SK-N-SH treated with all-trans-retinoic acid at 6 μM for 48 hours (cell line): ENCODE measurements at regions not wholly inside any gene's neighbourhood (a gene's known extent, or its start where the extent isn't known, plus 50 kb on each side); places are given as distances from the start of the nearest gene placed in this dataset.
A peak's percentile ranks its signal among the peaks of the same experiment; 100 is the strongest.
"Not testable (repeated sequence)": the region's sequence is repeated elsewhere in the genome, so short reads cannot be mapped to it uniquely, and the experiment has no call there.

Experiments used
- ATAC-seq: fragments of 200-7000 bp; cut with Tn5 transposase; 3 replicates; pipeline ENCODE4 v1.9.1; 2020; ENCODE audit warnings: mild to moderate bottlenecking, moderate library complexity
- BACH2 ChIP-seq: fragments of 250-450 bp; sonication (Bioruptor Pico); IDR thresholded peaks from 2 replicates; pipeline ENCODE4 v1.9.0; 2021; ENCODE audit warnings: mild to moderate bottlenecking, borderline replicate concordance
- CSDC2 ChIP-seq: fragments of 250-450 bp; sonication (Bioruptor Pico); IDR thresholded peaks from 2 replicates; pipeline ENCODE4 v1.5.0; 2020; ENCODE audit warnings: mild to moderate bottlenecking, moderate library complexity
- GLIS3 ChIP-seq: fragments of 250-450 bp; sonication (Bioruptor Pico); IDR thresholded peaks from 2 replicates; pipeline ENCODE4 v1.5.0; 2020; ENCODE audit warnings: mild to moderate bottlenecking, moderate library complexity
- ISL1 ChIP-seq: fragments of 250-450 bp; sonication (Bioruptor Pico); IDR thresholded peaks from 2 replicates; pipeline ENCODE4 v2.1.2; 2022; ENCODE audit warnings: mild to moderate bottlenecking, moderate library complexity
- PPARA ChIP-seq: fragments of 250-450 bp; sonication (Bioruptor Pico); IDR thresholded peaks from 2 replicates; pipeline ENCODE4 v1.5.0; 2020; ENCODE audit warnings: mild to moderate bottlenecking, borderline replicate concordance
- RARB ChIP-seq: fragments of 250-450 bp; sonication (Bioruptor Pico); IDR thresholded peaks from 2 replicates; pipeline ENCODE4 v1.8.0; 2021; ENCODE audit warnings: mild to moderate bottlenecking, moderate library complexity
- TOX ChIP-seq: fragments of 250-450 bp; sonication (Bioruptor Pico); IDR thresholded peaks from 2 replicates; pipeline ENCODE4 v1.8.0; 2021; ENCODE audit warnings: mild to moderate bottlenecking, moderate library complexity, borderline replicate concordance
- ZC3H10 ChIP-seq: fragments of 250-450 bp; sonication (Bioruptor Pico); IDR thresholded peaks from 2 replicates; pipeline ENCODE4 v1.5.1; 2021; ENCODE audit warnings: mild to moderate bottlenecking, moderate library complexity
- ZFP30 ChIP-seq: fragments of 450-650 bp; formaldehyde crosslinking; IDR thresholded peaks from 2 replicates; pipeline ENCODE4 v1.5.0; 2022; ENCODE audit warnings: mild to moderate bottlenecking, moderate library complexity
- ZNF565 ChIP-seq: fragments of 450-650 bp; formaldehyde crosslinking; conservative IDR thresholded peaks from 2 replicates; pipeline ENCODE4 v1.5.0; 2020; ENCODE audit warnings: low read depth, mild to moderate bottlenecking, moderate library complexity
- ZNF70 ChIP-seq: fragments of 450-650 bp; formaldehyde crosslinking; IDR thresholded peaks from 2 replicates; pipeline ENCODE4 v1.5.0; 2020; ENCODE audit warnings: mild to moderate bottlenecking, moderate library complexity
- ZNF8 ChIP-seq: fragments of 450-650 bp; formaldehyde crosslinking; IDR thresholded peaks from 2 replicates; pipeline ENCODE4 v1.5.0; 2020; ENCODE audit warnings: mild to moderate bottlenecking, moderate library complexity
- TF ChIP-seq, protein P1 (sequence below): fragments of 250-450 bp; sonication (Bioruptor Pico); IDR thresholded peaks from 2 replicates; pipeline ENCODE4 v1.5.1; 2021; ENCODE audit warnings: mild to moderate bottlenecking, moderate library complexity
- TF ChIP-seq, protein P2 (sequence below): fragments of 250-450 bp; sonication (Bioruptor Pico); IDR thresholded peaks from 2 replicates; pipeline ENCODE4 v1.5.1; 2020; ENCODE audit warnings: low read depth, mild to moderate bottlenecking, moderate library complexity

DNA sequence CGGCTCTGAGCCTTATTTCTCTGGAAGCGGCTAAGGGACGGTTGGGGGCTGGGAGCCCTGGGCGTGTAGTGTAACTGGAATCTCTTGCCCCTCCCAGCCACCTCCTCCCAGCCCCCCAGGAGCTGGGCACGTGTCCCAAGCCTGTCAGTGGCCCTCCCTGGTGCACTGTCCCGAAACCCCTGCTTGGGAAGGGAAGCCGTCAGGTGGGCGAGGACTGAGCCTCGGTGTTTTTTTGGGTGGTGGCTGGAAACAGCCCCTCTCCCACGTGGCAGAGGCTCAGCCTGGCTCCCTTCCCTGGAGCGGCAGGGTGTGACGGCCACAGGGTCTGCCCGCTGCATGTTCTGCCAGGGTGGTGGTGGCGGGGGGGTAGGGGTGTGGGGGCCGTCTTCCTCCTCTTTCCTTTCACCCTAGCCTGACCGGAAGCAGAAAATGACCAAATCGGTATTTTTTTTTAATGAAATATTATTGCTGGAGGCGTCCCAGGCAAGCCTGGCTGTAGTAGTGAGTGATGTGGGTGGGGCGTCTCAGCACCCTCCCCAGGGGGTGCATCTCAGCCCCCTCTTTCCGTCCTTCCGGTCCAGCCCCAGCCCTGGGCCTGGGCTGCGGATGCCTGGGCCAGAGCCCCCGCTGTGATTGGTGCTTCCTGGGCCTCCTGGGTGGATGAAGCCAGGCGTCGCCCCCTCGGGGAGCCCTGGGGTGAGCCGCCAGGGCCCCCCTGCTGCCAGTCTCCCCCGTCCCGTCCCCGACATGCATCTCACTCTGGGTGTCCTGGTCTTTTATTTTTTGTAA lies 58.8 kb upstream of the GOLGA8A start:
- ATAC-seq, result no peak; the same call in 2 of the 3 replicates
- no peak for TF ChIP-seq ZFP30
- no peak for TF ChIP-seq ZC3H10 (CRISPR knock-in tag)
- no peak for TF ChIP-seq CSDC2 (CRISPR knock-in tag)
- TF ChIP-seq, protein P1, sequence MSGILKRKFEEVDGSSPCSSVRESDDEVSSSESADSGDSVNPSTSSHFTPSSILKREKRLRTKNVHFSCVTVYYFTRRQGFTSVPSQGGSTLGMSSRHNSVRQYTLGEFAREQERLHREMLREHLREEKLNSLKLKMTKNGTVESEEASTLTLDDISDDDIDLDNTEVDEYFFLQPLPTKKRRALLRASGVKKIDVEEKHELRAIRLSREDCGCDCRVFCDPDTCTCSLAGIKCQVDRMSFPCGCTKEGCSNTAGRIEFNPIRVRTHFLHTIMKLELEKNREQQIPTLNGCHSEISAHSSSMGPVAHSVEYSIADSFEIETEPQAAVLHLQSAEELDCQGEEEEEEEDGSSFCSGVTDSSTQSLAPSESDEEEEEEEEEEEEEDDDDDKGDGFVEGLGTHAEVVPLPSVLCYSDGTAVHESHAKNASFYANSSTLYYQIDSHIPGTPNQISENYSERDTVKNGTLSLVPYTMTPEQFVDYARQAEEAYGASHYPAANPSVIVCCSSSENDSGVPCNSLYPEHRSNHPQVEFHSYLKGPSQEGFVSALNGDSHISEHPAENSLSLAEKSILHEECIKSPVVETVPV (CRISPR knock-in tag), result no peak

DNA sequence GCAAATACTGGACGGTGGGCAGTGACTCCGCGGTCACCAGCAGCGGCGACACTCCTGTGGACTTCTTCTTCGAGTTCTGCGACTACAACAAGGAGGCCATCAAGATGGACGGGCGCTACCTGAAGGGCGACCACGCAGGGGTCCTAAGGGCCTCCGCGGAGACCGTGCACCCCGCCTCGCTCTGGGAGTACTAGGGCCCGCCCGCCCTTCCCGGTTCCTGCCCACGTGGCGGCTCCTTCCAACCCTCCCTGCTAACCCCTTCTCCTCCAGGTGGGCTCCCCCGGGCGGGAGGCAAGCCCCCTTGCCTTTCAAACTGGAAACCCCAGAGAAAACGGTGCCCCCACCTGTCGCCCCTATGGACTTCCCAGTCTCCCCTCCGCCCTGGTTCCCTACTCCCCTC lies 58.1 kb upstream of the GOLGA8A start:
- ATAC-seq, result not testable (repeated sequence)

DNA sequence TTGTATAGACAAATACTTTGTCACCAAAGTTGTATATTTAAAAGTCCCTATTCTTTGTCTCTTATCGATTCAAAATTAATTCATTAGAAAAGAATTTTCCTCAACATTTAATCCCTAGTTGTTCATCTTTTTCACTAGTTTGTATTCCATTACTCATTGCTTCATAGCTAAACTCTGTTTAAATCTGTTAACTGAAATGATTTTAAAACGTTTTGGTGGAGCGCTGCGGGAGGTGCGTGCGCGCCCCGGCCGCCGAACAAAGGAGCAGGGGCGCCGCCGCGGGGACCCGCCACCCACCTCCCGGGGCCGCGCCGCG lies 56.4 kb upstream of the GOLGA8A start:
- TF ChIP-seq ZNF70 (CRISPR knock-in tag), result no peak
- no peak for TF ChIP-seq TOX
- no peak for TF ChIP-seq ISL1 (CRISPR knock-in tag)
- TF ChIP-seq ZC3H10 (CRISPR knock-in tag), result no peak
- TF ChIP-seq ZNF565, result no peak
- TF ChIP-seq PPARA (CRISPR knock-in tag), result no peak
- ATAC-seq, result no peak

DNA sequence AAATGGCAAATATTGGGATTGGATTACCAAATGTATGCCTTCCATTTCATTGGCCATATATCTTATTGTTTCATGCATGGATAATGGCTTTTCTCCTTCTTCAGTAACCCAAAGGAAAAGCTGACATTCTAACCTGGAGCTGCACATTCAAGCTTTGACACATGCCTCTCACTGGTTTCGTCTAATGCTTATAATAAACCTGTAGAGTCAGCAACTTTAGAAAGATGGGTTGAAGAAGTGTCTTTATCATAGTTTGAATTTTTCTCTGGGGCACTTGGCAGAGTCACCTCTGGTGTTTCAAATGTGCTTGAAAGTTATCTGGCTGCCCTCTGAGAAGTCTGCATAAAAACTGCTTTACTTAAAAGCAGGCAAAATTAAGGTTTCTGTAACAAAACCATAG lies 55.4 kb upstream of the GOLGA8A start:
- ATAC-seq, result no peak
- TF ChIP-seq RARB (CRISPR knock-in tag) (no peak), TOX (no peak), BACH2 (CRISPR knock-in tag) (no peak)
- TF ChIP-seq, protein P2, sequence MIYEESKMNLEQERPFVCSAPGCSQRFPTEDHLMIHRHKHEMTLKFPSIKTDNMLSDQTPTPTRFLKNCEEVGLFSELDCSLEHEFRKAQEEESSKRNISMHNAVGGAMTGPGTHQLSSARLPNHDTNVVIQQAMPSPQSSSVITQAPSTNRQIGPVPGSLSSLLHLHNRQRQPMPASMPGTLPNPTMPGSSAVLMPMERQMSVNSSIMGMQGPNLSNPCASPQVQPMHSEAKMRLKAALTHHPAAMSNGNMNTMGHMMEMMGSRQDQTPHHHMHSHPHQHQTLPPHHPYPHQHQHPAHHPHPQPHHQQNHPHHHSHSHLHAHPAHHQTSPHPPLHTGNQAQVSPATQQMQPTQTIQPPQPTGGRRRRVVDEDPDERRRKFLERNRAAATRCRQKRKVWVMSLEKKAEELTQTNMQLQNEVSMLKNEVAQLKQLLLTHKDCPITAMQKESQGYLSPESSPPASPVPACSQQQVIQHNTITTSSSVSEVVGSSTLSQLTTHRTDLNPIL (CRISPR knock-in tag), result no peak

DNA sequence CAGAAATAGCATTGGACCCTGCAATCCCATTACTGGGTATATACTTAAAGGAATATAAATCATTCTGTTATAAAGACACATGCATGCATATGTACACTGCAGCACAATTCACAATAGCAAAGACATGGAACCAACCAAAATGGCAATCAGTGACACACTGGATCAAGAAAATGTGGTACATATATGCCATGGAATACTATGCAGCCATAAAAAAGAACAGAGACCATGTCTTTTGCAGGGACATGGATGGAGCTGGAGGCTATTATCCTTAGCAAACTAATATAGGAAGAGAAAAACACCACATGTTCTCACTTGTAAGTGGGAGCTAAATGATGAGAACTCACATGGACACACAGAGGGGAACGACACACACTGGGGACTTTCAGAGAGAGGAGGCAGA lies 53.9 kb upstream of the GOLGA8A start:
- peak; percentile 84 for TF ChIP-seq ZNF8 (CRISPR knock-in tag)
- ATAC-seq, result not testable (repeated sequence)

DNA sequence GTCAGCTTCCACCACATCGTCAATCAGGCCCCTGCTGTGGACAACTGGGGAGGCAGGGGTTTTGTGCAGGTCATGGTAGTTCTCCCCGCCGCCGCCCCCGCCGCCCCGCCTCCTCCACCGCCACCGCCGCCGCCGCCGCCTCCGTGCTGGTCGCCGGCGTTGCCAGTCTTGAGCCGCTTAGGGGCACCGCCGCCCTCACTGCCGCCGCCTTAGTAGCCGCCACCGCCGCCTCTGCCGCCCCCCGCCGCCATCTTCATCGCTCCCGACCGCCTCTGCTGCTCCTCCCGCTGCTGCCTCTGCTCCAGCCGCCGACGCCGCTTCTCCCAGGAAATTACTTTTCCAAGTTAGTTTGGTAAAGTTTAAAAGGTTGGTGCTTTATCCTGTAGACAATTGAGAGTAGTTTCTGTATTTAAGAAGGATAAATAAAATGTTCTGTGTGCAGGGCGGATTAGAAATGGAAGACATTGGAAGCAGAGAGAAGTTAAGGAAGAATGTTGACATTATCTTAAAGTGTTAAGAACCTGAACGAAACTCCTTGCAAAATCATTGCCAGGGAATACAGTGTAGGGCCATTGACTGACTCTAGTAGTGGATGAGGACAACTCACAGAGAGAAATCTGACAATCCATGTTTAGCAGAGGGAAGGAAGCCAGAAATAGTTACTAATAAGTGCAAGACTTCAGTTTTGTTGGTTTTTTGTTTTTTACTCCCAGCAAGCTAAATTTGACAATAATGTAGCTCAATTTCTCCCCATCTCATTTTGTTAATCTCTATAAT lies 53.0 kb upstream of the GOLGA8A start:
- no peak for ATAC-seq
- no peak for TF ChIP-seq GLIS3 (CRISPR knock-in tag)

DNA sequence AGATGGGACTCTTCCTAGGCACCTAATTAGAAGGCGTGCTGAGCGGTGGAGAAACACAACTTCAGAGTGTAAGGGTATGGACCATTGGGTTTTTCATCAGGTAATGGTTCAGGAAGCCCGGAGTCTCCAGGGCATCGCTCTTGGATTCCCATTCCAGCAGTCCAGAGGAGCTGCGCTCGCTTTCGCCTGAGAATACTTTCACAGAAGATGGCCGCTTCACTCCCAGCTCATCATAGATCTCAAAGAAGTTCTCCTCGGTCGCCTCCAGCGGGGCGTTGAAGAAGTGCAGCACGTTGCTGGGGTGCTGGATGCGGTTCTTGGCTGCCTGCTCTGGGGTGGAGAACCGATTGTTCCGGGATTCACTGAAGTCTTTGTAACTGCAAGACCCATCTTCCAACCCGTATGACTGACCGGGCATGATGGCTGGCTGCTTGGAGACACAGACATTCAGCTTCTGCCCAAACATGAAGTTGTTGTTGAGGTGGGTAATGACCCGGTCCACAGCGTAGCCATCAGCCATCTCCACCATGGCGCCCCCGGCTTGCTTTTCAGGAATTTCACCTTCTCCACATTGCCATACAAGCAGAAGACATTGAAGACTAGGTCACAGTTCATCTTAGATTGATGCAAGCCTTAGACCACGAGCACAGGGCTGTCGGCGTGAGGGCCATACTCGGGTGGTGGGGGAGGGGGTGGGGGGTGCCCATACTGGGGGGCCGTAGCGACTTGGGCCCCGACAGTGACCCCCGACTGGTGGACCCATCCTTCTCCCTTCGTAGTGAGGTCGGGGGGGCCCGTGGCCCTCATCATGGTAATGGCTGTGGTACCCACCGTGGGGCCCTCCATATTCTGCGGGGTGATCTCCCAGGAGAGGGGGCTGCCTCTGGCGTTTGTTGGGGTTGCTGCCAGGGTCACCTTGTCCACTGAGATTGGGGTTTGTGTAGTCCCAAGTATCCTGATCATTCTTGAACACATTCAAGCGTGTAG lies 51.7 kb upstream of the GOLGA8A start:
- not testable (repeated sequence) for ATAC-seq
